GM19372 (cell line): ENCODE measurements at regions not wholly inside any gene's neighbourhood (a gene's known extent, or its start where the extent isn't known, plus 50 kb on each side); places are given as distances from the start of the nearest gene placed in this dataset.

ENCODE experiments used
- ATAC-seq: cut with Tn5 transposase; IDR thresholded peaks from one replicate; pipeline ENCODE4 v1.9.1; 2021; ENCODE audit warnings: mild to moderate bottlenecking, low read depth, moderate library complexity; ENCODE audit not compliant: unreplicated experiment

DNA sequence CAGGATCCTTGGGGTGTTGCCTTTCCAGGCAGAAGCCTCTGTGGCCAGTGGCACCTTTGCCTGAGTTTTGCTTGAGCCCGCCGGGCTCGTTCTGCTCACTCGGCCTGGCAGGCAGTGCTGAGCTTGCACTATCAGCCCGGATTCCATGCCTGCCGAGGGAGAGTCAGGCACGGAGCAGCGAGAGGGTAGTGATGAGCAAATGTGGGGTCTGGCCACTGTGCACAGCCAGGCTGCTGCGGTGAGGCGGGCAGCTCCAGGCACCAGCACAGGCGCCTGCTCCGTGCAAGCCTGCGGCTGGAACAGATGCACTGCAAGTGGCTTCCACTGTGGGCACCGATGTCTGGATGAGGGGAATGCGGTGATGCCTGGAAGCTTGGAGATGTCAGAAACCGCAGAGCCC, 619.2 kb downstream of the RAPGEF2 start:
- ATAC-seq, result no peak

DNA sequence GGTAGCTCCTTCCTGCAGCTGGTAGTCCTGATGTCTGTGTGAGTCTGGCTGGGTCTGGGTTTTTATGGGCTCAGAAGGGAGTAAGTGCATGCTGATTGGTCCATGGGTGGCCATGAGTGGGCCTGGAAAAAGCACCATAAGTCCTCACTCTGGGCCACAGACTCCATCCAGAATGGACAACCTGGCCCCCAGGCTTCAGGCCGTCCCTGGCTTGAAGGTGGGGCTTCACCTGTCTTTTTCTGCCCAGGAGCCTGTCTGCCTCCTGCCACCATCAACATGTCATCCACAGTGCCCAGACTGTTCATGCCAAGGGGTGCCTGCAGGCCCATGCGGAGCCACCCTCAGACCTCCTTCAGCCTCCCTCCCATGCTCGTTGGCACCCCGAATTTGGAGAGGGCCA, 620.0 kb downstream of the RAPGEF2 start:
- ATAC-seq, result no peak

DNA sequence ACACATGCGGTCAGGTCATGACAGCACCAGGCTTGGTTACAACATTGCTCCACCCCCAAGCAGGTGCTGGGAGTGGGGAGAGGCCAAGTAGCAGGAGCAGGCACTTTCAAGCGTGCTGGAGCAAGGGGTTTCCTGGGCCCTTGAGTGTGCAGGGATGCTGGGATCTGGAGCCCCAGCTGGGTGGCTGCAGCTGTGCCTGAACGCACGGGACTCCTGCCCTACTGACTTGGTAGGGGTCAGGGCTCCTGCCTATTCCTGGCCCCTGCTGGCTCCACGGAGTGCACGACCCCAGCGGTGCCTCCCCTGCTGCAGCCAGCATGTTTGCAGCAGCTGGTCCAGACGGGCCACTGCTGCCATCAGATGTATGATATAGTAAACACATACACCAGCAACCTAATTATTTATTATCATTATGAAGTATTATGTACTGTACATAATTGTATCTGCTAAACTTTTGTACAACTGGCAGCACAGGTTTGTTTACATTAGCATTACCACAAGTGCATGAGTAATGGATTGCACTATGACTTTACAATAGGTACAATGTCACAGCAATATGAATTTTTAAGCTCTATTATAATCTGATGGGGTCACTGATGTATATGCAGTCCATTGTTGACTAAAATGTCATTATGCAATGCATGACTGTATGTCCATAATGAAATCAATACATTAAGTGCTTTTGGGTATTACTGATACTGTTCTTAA, 620.6 kb downstream of the RAPGEF2 start:
- ATAC-seq, result no peak

DNA sequence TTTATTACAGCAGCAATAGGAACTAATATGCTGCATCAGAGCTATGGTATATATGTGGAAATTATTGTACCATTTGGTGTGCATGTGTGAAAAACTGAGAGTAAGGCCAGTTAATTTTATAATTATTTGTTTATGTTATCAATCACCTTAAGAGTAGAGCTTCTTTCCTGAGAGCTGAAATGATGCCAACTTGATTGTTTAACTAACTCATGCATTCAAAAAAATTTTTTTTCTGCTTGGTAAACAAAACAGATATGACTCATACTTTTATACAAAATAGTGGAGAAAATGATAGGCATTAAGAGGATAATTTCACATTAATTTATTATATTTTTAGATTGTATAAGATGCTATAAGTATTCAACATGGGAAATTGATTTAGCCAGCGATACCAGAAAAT, 622.7 kb downstream of the RAPGEF2 start:
- no peak for ATAC-seq

DNA sequence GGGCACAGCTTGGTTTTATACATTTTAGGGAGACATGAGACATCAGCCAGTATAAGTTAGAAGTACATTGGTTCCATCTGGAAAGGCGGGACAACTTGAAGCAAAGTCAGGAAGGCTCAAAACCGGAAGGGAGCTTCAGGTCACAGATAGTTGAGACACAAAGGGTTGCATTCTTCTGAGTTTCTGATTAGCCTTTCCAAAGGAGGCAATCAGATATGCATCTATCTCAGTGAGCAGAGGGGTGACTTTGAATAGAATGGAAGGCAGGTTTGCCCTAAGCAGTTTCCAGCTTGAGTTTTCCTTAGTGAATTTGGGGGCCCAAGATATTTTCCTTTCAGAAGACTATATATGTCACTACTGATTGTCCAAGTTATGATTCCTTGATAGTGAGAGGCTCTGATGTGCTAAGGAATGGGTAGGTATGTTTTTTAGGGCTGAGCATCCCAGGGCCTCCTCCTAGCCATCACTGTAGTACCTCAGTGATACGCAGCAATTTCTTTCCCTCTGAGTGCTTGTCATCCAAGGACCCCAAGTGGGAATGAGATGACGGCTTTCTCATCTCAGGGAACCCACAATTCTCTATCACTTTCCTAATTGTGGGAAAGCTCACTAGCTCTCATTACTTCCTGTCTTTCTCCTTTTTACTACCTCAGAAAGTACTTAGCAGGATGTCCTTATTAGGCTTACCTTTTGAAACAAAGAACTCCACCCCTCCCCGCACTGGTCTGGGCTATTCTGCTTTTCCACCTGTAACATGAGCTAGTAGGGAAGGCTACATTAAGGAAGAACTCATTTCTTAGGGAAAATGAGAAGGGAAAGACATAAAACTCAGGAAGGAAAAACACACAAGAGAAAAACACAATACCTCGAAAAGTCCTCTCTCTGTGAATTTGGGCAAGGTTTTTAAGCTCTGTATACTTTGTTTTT, 632.7 kb downstream of the RAPGEF2 start:
- no peak for ATAC-seq

DNA sequence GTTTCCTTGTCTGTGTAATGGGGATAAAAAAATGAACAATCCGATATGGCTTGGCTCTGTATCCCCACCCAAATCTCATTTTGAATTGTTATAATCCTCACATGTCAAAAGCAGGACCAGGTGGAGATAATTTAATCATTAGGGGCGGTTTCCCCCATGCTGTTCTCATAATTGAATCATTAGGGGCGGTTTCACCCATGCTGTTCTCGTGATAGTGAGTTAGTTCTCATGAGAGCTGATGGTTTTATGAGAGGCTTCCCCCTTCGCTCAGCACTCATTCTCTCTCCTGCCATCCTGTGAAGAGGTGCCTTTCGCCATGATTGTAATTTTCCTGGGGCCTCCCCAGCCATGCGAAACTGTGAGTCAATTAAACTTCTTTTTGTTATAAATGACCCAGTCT, 633.5 kb downstream of the RAPGEF2 start:
- ATAC-seq, result no peak

DNA sequence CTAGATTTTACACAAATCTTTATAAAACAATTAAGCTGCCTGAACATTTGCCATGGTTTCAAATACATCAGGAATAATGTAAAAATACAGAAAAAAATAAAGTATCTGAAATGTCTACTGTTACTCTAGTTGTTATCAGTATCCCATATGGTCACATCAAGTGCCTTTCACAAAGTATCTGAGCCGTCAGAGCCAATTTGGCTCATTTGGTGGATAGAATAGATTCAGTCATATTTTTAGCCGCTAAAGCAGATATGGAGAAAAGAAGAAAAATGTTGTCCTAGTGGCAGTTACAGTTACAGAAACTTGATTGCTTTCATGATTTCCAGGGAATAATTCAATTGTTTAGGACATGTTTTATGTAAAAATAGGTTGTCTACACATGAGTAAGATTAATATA, 641.1 kb downstream of the RAPGEF2 start:
- no peak for ATAC-seq

DNA sequence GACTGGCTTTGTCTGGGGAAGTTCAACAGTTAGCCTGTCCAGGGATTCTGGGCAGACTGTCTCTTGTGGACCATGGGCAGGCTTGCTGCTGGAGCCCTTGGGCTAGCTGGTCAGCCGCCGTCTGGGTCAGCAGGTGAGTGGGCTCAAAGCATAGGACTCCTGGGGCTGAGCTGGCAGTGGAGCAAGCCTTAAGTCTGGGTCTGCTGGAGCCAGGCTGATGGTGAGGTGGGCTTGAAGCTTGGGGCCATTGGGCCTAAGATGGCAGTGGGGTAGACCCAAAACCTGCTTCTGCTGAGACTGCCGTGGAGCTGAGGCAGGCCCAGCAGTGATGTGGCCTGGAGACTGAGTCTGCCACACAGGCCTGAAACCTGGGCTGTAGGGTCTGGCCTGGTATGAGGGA, 645.1 kb downstream of the RAPGEF2 start:
- no peak for ATAC-seq

DNA sequence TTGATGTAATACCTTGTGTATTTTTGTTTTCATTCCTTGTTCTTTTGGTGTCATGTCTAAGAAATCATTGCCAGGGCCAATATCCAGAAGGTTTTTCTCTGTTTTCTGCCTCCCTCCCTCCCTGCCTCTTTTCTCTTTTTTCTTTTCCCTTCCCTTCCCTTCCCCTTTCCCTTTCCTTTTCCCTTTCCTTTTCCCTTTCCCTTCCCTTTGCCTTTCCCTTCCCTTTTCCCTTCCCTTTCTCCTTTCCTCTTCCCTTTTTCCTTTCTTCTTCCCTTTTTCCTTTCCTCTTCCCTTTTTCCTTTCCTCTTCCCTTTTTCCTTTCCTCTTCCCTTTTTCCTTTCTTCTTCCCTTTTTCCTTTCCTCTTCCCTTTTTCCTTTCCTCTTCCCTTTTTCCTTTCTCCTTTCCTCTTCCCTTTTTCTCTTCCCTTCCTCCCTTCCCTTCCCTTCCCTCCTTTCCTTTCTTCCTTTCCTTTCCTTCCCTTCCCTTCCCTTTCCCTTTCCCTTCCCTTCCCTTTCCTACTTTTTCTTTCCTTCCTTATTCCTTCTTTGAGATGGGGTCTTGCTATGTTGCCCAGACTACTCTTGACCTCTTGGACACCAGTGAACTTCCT, 646.1 kb downstream of the RAPGEF2 start:
- ATAC-seq, result no peak

DNA sequence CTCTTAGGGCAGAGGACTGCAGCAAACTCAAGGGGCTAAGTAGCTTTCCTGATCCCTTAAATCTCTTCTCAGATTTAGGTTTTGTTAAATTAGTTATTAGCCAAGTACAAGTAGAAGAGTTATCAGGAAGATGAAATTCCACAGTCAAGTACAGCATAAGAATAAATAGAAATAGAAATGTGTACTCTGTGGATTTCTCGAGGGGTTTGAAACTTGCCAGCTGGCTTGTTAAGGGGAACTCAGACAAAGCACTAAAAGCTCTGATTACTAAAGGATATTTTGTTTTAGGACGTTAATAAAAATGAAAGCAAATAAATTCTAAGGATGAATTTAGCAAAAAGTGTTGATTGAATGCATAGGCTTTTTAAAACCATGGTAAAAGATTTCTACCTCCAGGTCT, 654.6 kb downstream of the RAPGEF2 start:
- ATAC-seq, result no peak

DNA sequence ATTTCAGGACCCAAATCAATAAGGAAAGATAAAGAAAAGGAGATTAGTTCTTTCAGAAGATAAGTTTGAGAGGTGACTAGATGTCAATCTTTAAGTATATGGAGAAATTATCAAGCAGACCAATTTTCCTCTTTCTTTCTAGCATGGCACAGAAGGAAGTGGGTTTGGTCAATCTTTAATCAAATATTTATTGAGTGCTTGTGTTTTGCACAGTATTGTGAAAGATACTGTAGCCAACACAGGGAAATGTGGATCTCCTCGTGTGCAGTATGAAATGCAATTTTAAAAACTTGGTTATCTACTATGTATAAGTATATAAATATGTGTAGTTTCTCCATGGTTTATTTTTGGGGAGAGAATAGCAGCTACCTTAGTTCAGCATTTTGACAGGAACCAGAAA, 655.2 kb downstream of the RAPGEF2 start:
- ATAC-seq, result no peak

DNA sequence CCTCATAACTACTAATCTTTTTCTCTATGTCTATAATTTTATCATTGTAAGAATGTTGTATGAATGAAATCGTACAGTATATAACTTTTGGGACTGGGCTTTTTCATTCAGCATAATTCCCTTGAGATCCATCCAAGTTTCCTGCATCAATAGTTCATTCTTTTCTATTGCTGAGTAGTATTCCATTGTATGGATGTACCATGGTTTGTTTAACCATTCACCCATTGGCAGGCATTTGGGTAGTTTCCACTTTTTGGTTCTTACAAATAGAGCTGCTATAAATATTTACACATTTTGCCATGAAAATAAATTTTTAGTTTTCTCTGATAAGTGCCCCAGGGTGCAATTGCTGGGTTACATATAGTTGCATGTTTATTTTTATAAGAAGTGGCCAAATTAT, 659.8 kb downstream of the RAPGEF2 start:
- no peak for ATAC-seq

DNA sequence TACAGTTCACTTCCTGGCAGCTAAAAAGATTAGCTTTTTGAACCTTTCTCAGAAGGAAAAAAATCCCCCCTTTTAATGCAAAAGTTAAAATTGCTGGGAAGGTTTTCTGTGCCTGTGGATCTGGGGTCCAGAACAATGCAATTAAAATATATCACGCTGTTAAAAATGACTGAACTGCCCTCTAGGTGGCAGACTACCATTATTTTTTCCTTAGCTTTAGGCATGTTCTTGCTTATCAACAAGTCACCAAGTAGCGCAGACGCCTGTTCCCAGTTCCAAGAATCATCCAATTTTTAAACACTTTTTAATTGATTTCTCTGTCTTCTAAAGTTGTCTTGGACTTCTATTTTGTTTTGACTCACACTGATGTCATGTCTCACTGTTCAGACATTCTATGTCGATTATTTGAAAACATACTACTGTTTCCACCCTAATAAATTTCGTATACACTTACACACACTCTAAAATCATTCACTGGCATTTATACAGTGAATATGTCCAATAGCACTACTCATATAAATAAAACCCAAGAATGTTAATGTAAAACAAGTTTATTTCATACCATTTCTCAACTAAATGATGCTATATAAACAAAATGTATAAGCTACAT, 661.6 kb downstream of the RAPGEF2 start:
- ATAC-seq, result peak; percentile 85

DNA sequence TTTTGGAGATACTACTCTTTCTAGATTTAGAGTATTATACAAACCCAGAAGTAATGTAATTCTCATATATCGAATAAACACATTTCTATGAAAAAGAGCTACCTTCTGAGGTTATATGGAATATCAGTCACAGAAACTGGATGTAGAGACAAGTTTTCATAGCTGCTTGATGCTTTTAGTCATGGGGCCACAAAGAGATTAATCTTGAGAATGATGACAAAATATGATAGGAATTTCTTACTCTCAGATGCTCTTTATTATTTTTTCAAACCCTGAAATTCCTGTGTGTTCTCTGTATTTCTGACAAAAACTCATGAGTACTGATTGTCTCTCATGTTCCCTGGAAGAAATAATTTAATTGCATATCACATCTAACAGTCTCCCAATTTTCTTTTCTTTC, 662.5 kb downstream of the RAPGEF2 start:
- no peak for ATAC-seq

DNA sequence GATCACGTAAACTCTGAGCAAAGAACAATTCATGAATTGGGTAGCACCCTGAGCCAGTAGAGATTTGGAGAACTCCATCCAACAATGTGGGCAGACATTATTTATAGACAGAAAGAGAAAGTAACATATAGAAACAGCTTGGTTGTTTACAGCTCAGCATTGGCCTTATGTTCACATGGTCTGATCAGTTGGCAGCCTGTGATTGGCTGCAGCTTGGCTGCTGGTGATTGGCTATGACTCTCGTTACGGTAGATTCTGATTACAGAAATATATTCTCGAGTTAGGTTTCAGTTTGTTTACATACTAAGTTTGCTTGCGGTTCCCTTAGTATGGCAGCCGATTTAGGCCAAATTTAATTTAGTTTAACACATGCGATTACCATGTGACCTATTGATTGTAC, 663.4 kb downstream of the RAPGEF2 start:
- no peak for ATAC-seq

DNA sequence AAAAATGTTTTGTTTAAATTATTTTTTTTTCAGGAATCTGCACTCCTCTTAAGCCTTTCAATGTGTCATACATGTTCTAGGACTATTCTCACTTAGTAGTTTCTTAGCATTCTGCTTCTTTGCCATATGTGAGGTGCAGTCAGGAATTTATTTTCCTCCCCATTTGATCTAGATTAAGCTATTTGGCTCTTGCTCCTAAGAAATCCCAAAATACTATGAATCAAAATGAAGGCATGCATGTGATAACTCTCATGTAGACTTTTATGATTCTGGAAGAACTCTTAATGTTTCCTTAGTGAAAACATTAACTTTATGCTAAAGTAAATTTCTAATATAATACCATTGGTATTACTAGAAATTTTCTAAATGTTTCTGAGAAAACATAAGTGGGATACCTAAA, 664.5 kb downstream of the RAPGEF2 start:
- no peak for ATAC-seq

DNA sequence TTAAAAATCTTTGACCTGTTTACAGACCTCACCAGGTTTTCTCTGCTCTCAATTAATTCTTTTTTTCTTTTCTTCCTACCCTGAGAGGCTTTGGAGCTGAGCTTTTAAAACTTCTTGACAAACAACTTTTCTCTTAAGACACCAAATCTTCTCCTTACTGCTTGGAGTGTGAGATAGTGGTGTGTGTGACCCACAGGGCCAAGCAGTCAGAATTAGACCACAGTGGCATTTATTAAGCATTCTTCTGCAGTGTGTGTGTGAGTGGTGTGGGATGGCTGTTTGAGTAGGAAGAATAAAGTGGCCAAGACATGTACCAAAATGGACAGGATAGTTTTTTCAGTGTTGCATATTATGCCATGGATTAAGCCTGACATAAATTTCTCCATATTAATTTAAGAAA, 665.1 kb downstream of the RAPGEF2 start:
- no peak for ATAC-seq

DNA sequence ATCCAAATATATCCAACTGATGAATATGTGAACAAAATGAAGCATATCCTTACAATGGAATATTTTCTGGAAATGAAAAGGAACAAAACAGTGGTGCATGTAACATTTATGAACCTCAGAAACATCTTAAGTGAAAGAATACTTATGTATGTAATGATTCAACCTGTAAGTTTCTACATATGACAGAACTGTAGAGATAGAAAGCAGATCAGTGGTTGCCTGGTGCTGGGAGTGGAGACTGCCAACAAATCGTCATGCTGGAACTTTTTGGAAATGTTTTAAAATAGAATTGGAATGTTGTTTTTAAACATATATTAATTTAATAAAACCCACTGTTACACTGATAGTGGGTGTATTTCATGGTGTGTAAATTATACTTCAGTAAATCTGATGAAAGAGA, 667.5 kb downstream of the RAPGEF2 start:
- no peak for ATAC-seq

DNA sequence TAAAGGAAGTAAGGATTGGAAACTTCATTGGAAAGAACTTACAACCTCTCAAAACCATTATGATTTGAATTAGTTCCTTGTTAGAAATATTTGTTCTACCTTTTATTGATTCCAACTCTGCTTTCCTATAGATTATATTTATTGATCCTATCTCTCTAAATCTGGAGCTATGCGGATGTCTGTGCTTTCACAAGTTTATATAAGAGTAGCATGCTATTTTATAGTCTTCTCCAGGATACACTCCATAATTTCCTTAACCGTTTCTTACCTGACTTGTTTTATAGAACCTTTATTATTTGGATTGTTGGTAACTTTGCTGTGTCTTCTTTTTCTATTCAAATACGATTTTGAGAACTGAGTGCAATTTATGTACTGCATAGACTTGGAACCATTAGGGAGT, 668.1 kb downstream of the RAPGEF2 start:
- no peak for ATAC-seq

DNA sequence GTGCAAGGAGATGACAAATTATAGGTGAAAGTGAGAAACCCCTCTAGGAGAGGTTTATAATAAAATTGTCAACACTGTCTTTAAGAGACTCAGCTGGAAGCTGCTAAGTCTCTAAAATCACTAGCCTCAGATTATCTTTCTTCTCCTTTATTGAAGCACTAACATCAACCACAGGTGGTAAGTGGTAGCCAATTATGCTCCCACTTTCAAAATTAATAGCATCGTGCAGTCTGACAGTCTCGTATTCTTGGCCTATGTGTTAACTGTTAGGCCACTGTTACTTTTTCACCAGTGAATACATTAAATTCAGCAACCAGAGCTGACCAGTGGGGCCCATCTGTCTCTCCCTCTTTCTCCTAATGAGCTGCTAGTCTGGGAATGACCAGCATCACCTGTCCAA, 674.1 kb downstream of the RAPGEF2 start:
- ATAC-seq, result no peak

DNA sequence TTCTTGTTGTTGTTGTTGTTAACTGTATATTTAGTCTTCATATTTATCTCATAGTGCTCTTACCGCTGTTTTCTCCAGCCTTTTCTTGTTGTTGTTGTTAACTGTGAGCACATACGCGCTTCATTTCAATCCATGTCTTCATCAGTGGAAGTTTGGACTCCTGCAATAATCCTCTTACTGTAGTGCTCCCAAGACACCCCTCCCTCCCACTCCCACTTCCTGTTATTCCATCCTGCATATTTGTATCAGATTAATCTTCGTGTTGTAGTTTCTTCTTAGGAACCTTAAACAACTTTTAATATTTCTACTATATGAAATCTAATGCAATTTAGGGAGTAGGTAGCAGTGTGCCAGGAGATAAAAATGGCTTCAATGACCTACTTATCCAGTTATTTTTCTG, 674.8 kb downstream of the RAPGEF2 start:
- no peak for ATAC-seq
